CD14-positive monocyte (primary cell): ENCODE measurements at regions not wholly inside any gene's neighbourhood (a gene's known extent, or its start where the extent isn't known, plus 50 kb on each side); places are given as distances from the start of the nearest gene placed in this dataset.

Experiments used
- DNase-seq, 3 donors: peaks; one replicate each; pipeline ENCODE4 v3.0.0-alpha.2; 2011 to 2022
- H2AFZ ChIP-seq: 2 replicates; pipeline ENCODE4 v1.6.0; 2012; ENCODE audit warnings: mild to moderate bottlenecking, low read depth, low read length, inconsistent platforms; ENCODE audit not compliant: insufficient read depth, poor library complexity, severe bottlenecking
- H3K27ac ChIP-seq, 2 donors: 1 replicate in 1 of 2; 2 replicates in 1 of 2; pipeline ENCODE4 v1.5.1; 2012 to 2013; ENCODE audit warnings: low read length in 2 of 2, control low read depth in 1 of 2, inconsistent platforms in 1 of 2, low read depth in 1 of 2, mild to moderate bottlenecking in 1 of 2
- H3K27me3 ChIP-seq, 2 donors: one replicate each; pipeline versions ENCODE4 v1.6.0 to v1.6.1; 2011 to 2013; ENCODE audit warnings: low read length in 2 of 2; ENCODE audit not compliant: control insufficient read depth in 2 of 2, insufficient read depth in 2 of 2
- H3K36me3 ChIP-seq, 2 donors: replicated peaks in 1 of 2; 1 replicate in 1 of 2; 2 replicates in 1 of 2; pipeline versions ENCODE4 v1.5.1 to v1.6.1; 2012 to 2013; ENCODE audit warnings: low read length in 2 of 2, control low read depth in 1 of 2, inconsistent platforms in 1 of 2, mild to moderate bottlenecking in 1 of 2; ENCODE audit not compliant: insufficient read depth in 2 of 2, control insufficient read depth in 1 of 2
- H3K4me1 ChIP-seq, 2 donors: 1 replicate in 1 of 2; 2 replicates in 1 of 2; pipeline versions ENCODE4 v1.5.1 to v1.6.1; 2012 to 2013; ENCODE audit warnings: low read length in 2 of 2, control low read depth in 1 of 2, inconsistent platforms in 1 of 2, mild to moderate bottlenecking in 1 of 2, moderate library complexity in 1 of 2; ENCODE audit not compliant: insufficient read depth in 2 of 2, control insufficient read depth in 1 of 2
- H3K4me2 ChIP-seq: replicated peaks from 2 replicates; pipeline ENCODE3; 2012; ENCODE audit warnings: low read length, moderate library complexity, mild to moderate bottlenecking; ENCODE audit not compliant: poor library complexity, severe bottlenecking; ENCODE audit errors: extremely low read depth
- H3K4me3 ChIP-seq, 3 experiments: fragments of 200-600 bp in 1 of 3; sonication (generic) in 1 of 3; replicated peaks in 1 of 3; 1 replicate in 2 of 3; 2 replicates in 1 of 3; pipeline ENCODE4 v1.5.1; 2011 to 2013; ENCODE audit warnings: low read length in 3 of 3, mild to moderate bottlenecking in 3 of 3, control low read depth in 2 of 3, low read depth in 2 of 3, inconsistent platforms in 1 of 3, moderate library complexity in 1 of 3
- H3K79me2 ChIP-seq: 2 replicates; pipeline ENCODE4 v1.6.0; 2012; ENCODE audit warnings: mild to moderate bottlenecking, control low read depth, inconsistent platforms, low read length, moderate library complexity; ENCODE audit not compliant: insufficient read depth
- H3K9ac ChIP-seq: 2 replicates; pipeline ENCODE4 v1.6.0; 2017; ENCODE audit warnings: low read length, mild to moderate bottlenecking; ENCODE audit not compliant: insufficient read depth, poor library complexity, severe bottlenecking
- H3K9me3 ChIP-seq, 2 donors: replicated peaks in 1 of 2; 1 replicate in 1 of 2; 2 replicates in 1 of 2; pipeline versions ENCODE4 v1.5.1 to v1.6.1; 2012 to 2013; ENCODE audit warnings: low read length in 2 of 2, control low read depth in 1 of 2; ENCODE audit not compliant: control insufficient read depth in 1 of 2, insufficient read depth in 1 of 2
- H4K20me1 ChIP-seq: 2 replicates; pipeline ENCODE4 v1.6.0; 2012; ENCODE audit warnings: mild to moderate bottlenecking, low read length, control low read depth, moderate library complexity; ENCODE audit not compliant: insufficient read depth
- H3K27ac Mint-ChIP-seq, 7 donors: one replicate each; pipeline ENCODE4 v1.8.0; 2020; ENCODE audit warnings: mild to moderate bottlenecking in 7 of 7, mixed read lengths in 7 of 7, moderate library complexity in 6 of 7, inconsistent platforms in 2 of 7
- H3K27me3 Mint-ChIP-seq, 3 donors: one replicate each; pipeline ENCODE4 v1.8.0; 2021 to 2022; ENCODE audit warnings: low read depth in 3 of 3, mild to moderate bottlenecking in 3 of 3, mixed read lengths in 3 of 3, moderate library complexity in 3 of 3, inconsistent platforms in 1 of 3
- H3K36me3 Mint-ChIP-seq, 2 donors: one replicate each; pipeline ENCODE4 v1.8.0; 2020; ENCODE audit warnings: mixed read lengths in 2 of 2, inconsistent platforms in 1 of 2, mild to moderate bottlenecking in 1 of 2
- H3K4me1 Mint-ChIP-seq: one replicate; pipeline ENCODE4 v1.8.0; 2020; ENCODE audit warnings: mild to moderate bottlenecking, mixed read lengths
- H3K4me3 Mint-ChIP-seq, 2 donors: one replicate each; pipeline ENCODE4 v1.8.0; 2020; ENCODE audit warnings: mild to moderate bottlenecking in 2 of 2, mixed read lengths in 2 of 2, moderate library complexity in 1 of 2
- H3K9me3 Mint-ChIP-seq, 7 donors: one replicate each; pipeline ENCODE4 v1.8.0; 2020 to 2022; ENCODE audit warnings: mixed read lengths in 7 of 7, mild to moderate bottlenecking in 6 of 7, moderate library complexity in 6 of 7, inconsistent platforms in 2 of 7
- CTCF ChIP-seq: fragments of 200-600 bp; IDR thresholded peaks from one replicate; pipeline ENCODE4 v1.8.0; 2022; ENCODE audit warnings: antibody characterized with exemption, mild to moderate bottlenecking
- WGBS: methylation state at CpG from one replicate; pipeline ENCODE4 v1.1.5; 2013; ENCODE audit warnings: missing lambda C conversion rate; ENCODE audit not compliant: insufficient coverage; 5-methylcytosine and 5-hydroxymethylcytosine counted together
- intact Hi-C, 2 donors: fragments of 100-400 bp; cut with micrococcal nuclease; formaldehyde crosslinking; loops; one replicate each; pipeline versions ENCODE4 v1.15.0 to v1.15.1; 2023

GRCh38 chr10:78260680-78261079 lies 227.0 kb downstream of the RPS24 start:
- no peak for TF ChIP-seq CTCF
- Histone ChIP-seq H3K27me3 (no peaks in the 10 kb centered on the region), H3K4me3 (no peak overlapping the region), H3K4me1 (peaks cover 32 to 37% of the 10 kb centered on the region in 2 donors), H2AFZ (no peak overlapping the region), H3K4me2 (no peak overlapping the region), H3K36me3 (no peaks in the 10 kb centered on the region), H3K27ac (no peak overlapping the region), H3K79me2 (no peaks in the 10 kb centered on the region), H3K9ac (no peak overlapping the region), H4K20me1 (no peaks in the 10 kb centered on the region), H3K9me3 (no peaks in the 10 kb centered on the region)
- peaks cover 42% of the 10 kb centered on the region for H3K4me1 Mint-ChIP-seq
- peaks cover 0 to 6% (median 0%) of the 10 kb centered on the region in 7 donors for H3K9me3 Mint-ChIP-seq
- intact Hi-C loops: no loop called here
- no peaks in the 10 kb centered on the region for H3K36me3 Mint-ChIP-seq
- H3K27ac Mint-ChIP-seq: no peak overlapping the region
- peaks cover 2 to 3% (median 2%) of the 10 kb centered on the region in 3 donors for H3K27me3 Mint-ChIP-seq
- WGBS: 100% methylated on average over 2 of the region's 2 CpGs
- no peak for DNase-seq
- H3K4me3 Mint-ChIP-seq: no peak overlapping the region

GRCh38 chr10:78261291-78261690 lies 227.6 kb downstream of the RPS24 start:
- peaks cover 26 to 30% of the 10 kb centered on the region in 2 donors for H3K4me1 ChIP-seq
- Mint-ChIP-seq H3K4me1 (peaks cover 37% of the 10 kb centered on the region), H3K27me3 (peaks cover 2 to 3% (median 2%) of the 10 kb centered on the region in 3 donors), H3K27ac (no peak overlapping the region), H3K36me3 (no peaks in the 10 kb centered on the region), H3K4me3 (no peak overlapping the region), H3K9me3 (peaks cover 0 to 6% (median 0%) of the 10 kb centered on the region in 7 donors)
- no peak overlapping the region for H3K9ac ChIP-seq
- 100% methylated on average over 4 of the region's 4 CpGs for WGBS
- H3K27ac ChIP-seq: no peak overlapping the region
- H2AFZ ChIP-seq: no peak overlapping the region
- no peaks in the 10 kb centered on the region for H3K36me3 ChIP-seq
- no peak for DNase-seq
- no peaks in the 10 kb centered on the region for H3K79me2 ChIP-seq
- H3K4me2 ChIP-seq: no peak overlapping the region
- TF ChIP-seq CTCF: no peak
- no peak overlapping the region for H3K4me3 ChIP-seq
- H4K20me1 ChIP-seq: no peaks in the 10 kb centered on the region
- intact Hi-C loops: no loop called here
- H3K27me3 ChIP-seq: no peaks in the 10 kb centered on the region
- no peaks in the 10 kb centered on the region for H3K9me3 ChIP-seq
